CD14-positive monocyte (primary cell): ENCODE measurements at regions not wholly inside any gene's neighbourhood (a gene's known extent, or its start where the extent isn't known, plus 50 kb on each side); places are given as distances from the start of the nearest gene placed in this dataset.

Experiments used
- DNase-seq, 3 donors: peaks; one replicate each; pipeline ENCODE4 v3.0.0-alpha.2; 2011 to 2022
- H2AFZ ChIP-seq: 2 replicates; pipeline ENCODE4 v1.6.0; 2012; ENCODE audit warnings: mild to moderate bottlenecking, low read depth, low read length, inconsistent platforms; ENCODE audit not compliant: insufficient read depth, poor library complexity, severe bottlenecking
- H3K27ac ChIP-seq, 2 donors: 1 replicate in 1 of 2; 2 replicates in 1 of 2; pipeline ENCODE4 v1.5.1; 2012 to 2013; ENCODE audit warnings: low read length in 2 of 2, control low read depth in 1 of 2, inconsistent platforms in 1 of 2, low read depth in 1 of 2, mild to moderate bottlenecking in 1 of 2
- H3K27me3 ChIP-seq, 2 donors: one replicate each; pipeline versions ENCODE4 v1.6.0 to v1.6.1; 2011 to 2013; ENCODE audit warnings: low read length in 2 of 2; ENCODE audit not compliant: control insufficient read depth in 2 of 2, insufficient read depth in 2 of 2
- H3K36me3 ChIP-seq, 2 donors: replicated peaks in 1 of 2; 1 replicate in 1 of 2; 2 replicates in 1 of 2; pipeline versions ENCODE4 v1.5.1 to v1.6.1; 2012 to 2013; ENCODE audit warnings: low read length in 2 of 2, control low read depth in 1 of 2, inconsistent platforms in 1 of 2, mild to moderate bottlenecking in 1 of 2; ENCODE audit not compliant: insufficient read depth in 2 of 2, control insufficient read depth in 1 of 2
- H3K4me1 ChIP-seq, 2 donors: 1 replicate in 1 of 2; 2 replicates in 1 of 2; pipeline versions ENCODE4 v1.5.1 to v1.6.1; 2012 to 2013; ENCODE audit warnings: low read length in 2 of 2, control low read depth in 1 of 2, inconsistent platforms in 1 of 2, mild to moderate bottlenecking in 1 of 2, moderate library complexity in 1 of 2; ENCODE audit not compliant: insufficient read depth in 2 of 2, control insufficient read depth in 1 of 2
- H3K4me2 ChIP-seq: replicated peaks from 2 replicates; pipeline ENCODE3; 2012; ENCODE audit warnings: low read length, moderate library complexity, mild to moderate bottlenecking; ENCODE audit not compliant: poor library complexity, severe bottlenecking; ENCODE audit errors: extremely low read depth
- H3K4me3 ChIP-seq, 3 experiments: fragments of 200-600 bp in 1 of 3; sonication (generic) in 1 of 3; replicated peaks in 1 of 3; 1 replicate in 2 of 3; 2 replicates in 1 of 3; pipeline ENCODE4 v1.5.1; 2011 to 2013; ENCODE audit warnings: low read length in 3 of 3, mild to moderate bottlenecking in 3 of 3, control low read depth in 2 of 3, low read depth in 2 of 3, inconsistent platforms in 1 of 3, moderate library complexity in 1 of 3
- H3K79me2 ChIP-seq: 2 replicates; pipeline ENCODE4 v1.6.0; 2012; ENCODE audit warnings: mild to moderate bottlenecking, control low read depth, inconsistent platforms, low read length, moderate library complexity; ENCODE audit not compliant: insufficient read depth
- H3K9ac ChIP-seq: 2 replicates; pipeline ENCODE4 v1.6.0; 2017; ENCODE audit warnings: low read length, mild to moderate bottlenecking; ENCODE audit not compliant: insufficient read depth, poor library complexity, severe bottlenecking
- H3K9me3 ChIP-seq, 2 donors: replicated peaks in 1 of 2; 1 replicate in 1 of 2; 2 replicates in 1 of 2; pipeline versions ENCODE4 v1.5.1 to v1.6.1; 2012 to 2013; ENCODE audit warnings: low read length in 2 of 2, control low read depth in 1 of 2; ENCODE audit not compliant: control insufficient read depth in 1 of 2, insufficient read depth in 1 of 2
- H4K20me1 ChIP-seq: 2 replicates; pipeline ENCODE4 v1.6.0; 2012; ENCODE audit warnings: mild to moderate bottlenecking, low read length, control low read depth, moderate library complexity; ENCODE audit not compliant: insufficient read depth
- H3K27ac Mint-ChIP-seq, 7 donors: one replicate each; pipeline ENCODE4 v1.8.0; 2020; ENCODE audit warnings: mild to moderate bottlenecking in 7 of 7, mixed read lengths in 7 of 7, moderate library complexity in 6 of 7, inconsistent platforms in 2 of 7
- H3K27me3 Mint-ChIP-seq, 3 donors: one replicate each; pipeline ENCODE4 v1.8.0; 2021 to 2022; ENCODE audit warnings: low read depth in 3 of 3, mild to moderate bottlenecking in 3 of 3, mixed read lengths in 3 of 3, moderate library complexity in 3 of 3, inconsistent platforms in 1 of 3
- H3K36me3 Mint-ChIP-seq, 2 donors: one replicate each; pipeline ENCODE4 v1.8.0; 2020; ENCODE audit warnings: mixed read lengths in 2 of 2, inconsistent platforms in 1 of 2, mild to moderate bottlenecking in 1 of 2
- H3K4me1 Mint-ChIP-seq: one replicate; pipeline ENCODE4 v1.8.0; 2020; ENCODE audit warnings: mild to moderate bottlenecking, mixed read lengths
- H3K4me3 Mint-ChIP-seq, 2 donors: one replicate each; pipeline ENCODE4 v1.8.0; 2020; ENCODE audit warnings: mild to moderate bottlenecking in 2 of 2, mixed read lengths in 2 of 2, moderate library complexity in 1 of 2
- H3K9me3 Mint-ChIP-seq, 7 donors: one replicate each; pipeline ENCODE4 v1.8.0; 2020 to 2022; ENCODE audit warnings: mixed read lengths in 7 of 7, mild to moderate bottlenecking in 6 of 7, moderate library complexity in 6 of 7, inconsistent platforms in 2 of 7
- CTCF ChIP-seq: fragments of 200-600 bp; IDR thresholded peaks from one replicate; pipeline ENCODE4 v1.8.0; 2022; ENCODE audit warnings: antibody characterized with exemption, mild to moderate bottlenecking
- WGBS: methylation state at CpG from one replicate; pipeline ENCODE4 v1.1.5; 2013; ENCODE audit warnings: missing lambda C conversion rate; ENCODE audit not compliant: insufficient coverage; 5-methylcytosine and 5-hydroxymethylcytosine counted together
- intact Hi-C, 2 donors: fragments of 100-400 bp; cut with micrococcal nuclease; formaldehyde crosslinking; loops; one replicate each; pipeline versions ENCODE4 v1.15.0 to v1.15.1; 2023

GRCh38 chr18:38790303-38790702, 1224.7 kb upstream of the CELF4 start:
- H2AFZ ChIP-seq = no peak overlapping the region
- no peaks in the 10 kb centered on the region for H3K4me1 ChIP-seq
- Mint-ChIP-seq H3K9me3 (peaks cover 0 to 8% (median under 1%) of the 10 kb centered on the region in 7 donors), H3K4me3 (no peak overlapping the region), H3K4me1 (no peaks in the 10 kb centered on the region), H3K36me3 (no peaks in the 10 kb centered on the region), H3K27ac (no peak overlapping the region), H3K27me3 (no peaks in the 10 kb centered on the region)
- no peaks in the 10 kb centered on the region for H3K36me3 ChIP-seq
- H3K9ac ChIP-seq = no peak overlapping the region
- no peaks in the 10 kb centered on the region for H3K27me3 ChIP-seq
- no peak overlapping the region for H3K4me3 ChIP-seq
- WGBS = no CpG with 5 or more reads among the region's 1 CpG
- H3K9me3 ChIP-seq = no peaks in the 10 kb centered on the region
- DNase-seq = no peak
- no peak for TF ChIP-seq CTCF
- intact Hi-C loops = no loop called here
- H4K20me1 ChIP-seq = no peaks in the 10 kb centered on the region
- H3K27ac ChIP-seq = no peak overlapping the region
- no peaks in the 10 kb centered on the region for H3K79me2 ChIP-seq
- H3K4me2 ChIP-seq = no peak overlapping the region

- Mint-ChIP-seq H3K36me3 (no peaks in the 10 kb centered on the region), H3K9me3 (peaks cover 0 to 8% (median 0%) of the 10 kb centered on the region in 7 donors), H3K4me3 (no peak overlapping the region), H3K27me3 (no peaks in the 10 kb centered on the region), H3K4me1 (no peaks in the 10 kb centered on the region), H3K27ac (no peak overlapping the region)
- no peaks in the 10 kb centered on the region for H3K27me3 ChIP-seq
- H3K79me2 ChIP-seq = no peaks in the 10 kb centered on the region
- H3K4me2 ChIP-seq = no peak overlapping the region
- H4K20me1 ChIP-seq = no peaks in the 10 kb centered on the region
- DNase-seq = no peak
- H3K36me3 ChIP-seq = no peaks in the 10 kb centered on the region
- peaks cover 0 to 2% of the 10 kb centered on the region in 2 donors for H3K9me3 ChIP-seq
- H2AFZ ChIP-seq = no peak overlapping the region
- H3K4me1 ChIP-seq = no peaks in the 10 kb centered on the region
- no CpG with 5 or more reads among the region's 1 CpG for WGBS
- H3K4me3 ChIP-seq = no peak overlapping the region
- intact Hi-C loops = no loop called here
- no peak overlapping the region for H3K27ac ChIP-seq
- TF ChIP-seq CTCF = no peak
- no peak overlapping the region for H3K9ac ChIP-seq
These were observed 1223.5 kb upstream of the CELF4 start for GRCh38 chr18:38789141-38789540.
